BLaER1 (cell line): ENCODE measurements at regions not wholly inside any gene's neighbourhood (a gene's known extent, or its start where the extent isn't known, plus 50 kb on each side); places are given as distances from the start of the nearest gene placed in this dataset.

Experiments used
- H3K27ac ChIP-seq: shearing (Covaris generic); formaldehyde crosslinking; 2 replicates; pipeline ENCODE4 v1.8.1; 2022
- H3K27me3 ChIP-seq: shearing (Covaris generic); formaldehyde crosslinking; 2 replicates; pipeline ENCODE4 v1.8.1; 2022
- H3K36me3 ChIP-seq: shearing (Covaris generic); formaldehyde crosslinking; 2 replicates; pipeline ENCODE4 v1.8.1; 2022
- H3K4me1 ChIP-seq: shearing (Covaris generic); formaldehyde crosslinking; 2 replicates; pipeline ENCODE4 v1.8.1; 2022
- H3K4me2 ChIP-seq: shearing (Covaris generic); formaldehyde crosslinking; 2 replicates; pipeline ENCODE4 v1.8.1; 2022
- H3K4me3 ChIP-seq: shearing (Covaris generic); formaldehyde crosslinking; 2 replicates; pipeline ENCODE4 v1.8.1; 2022
- H3K9ac ChIP-seq: shearing (Covaris generic); formaldehyde crosslinking; 2 replicates; pipeline ENCODE4 v1.8.1; 2022
- H3K9me3 ChIP-seq: shearing (Covaris generic); formaldehyde crosslinking; 2 replicates; pipeline ENCODE4 v1.8.1; 2022
- H4K20me1 ChIP-seq: shearing (Covaris generic); formaldehyde crosslinking; 2 replicates; pipeline ENCODE4 v1.8.1; 2022
- Cebpa-rat ChIP-seq: shearing (Covaris generic); IDR thresholded peaks from 2 replicates; pipeline ENCODE4 v1.8.1; 2022

- Histone ChIP-seq H3K36me3 (no peaks in the 10 kb centered on the region), H3K27me3 (no peaks in the 10 kb centered on the region), H3K4me1 (no peaks in the 10 kb centered on the region), H4K20me1 (no peaks in the 10 kb centered on the region), H3K4me2 (no peak overlapping the region), H3K9me3 (peaks cover 21% of the 10 kb centered on the region), H3K4me3 (no peak overlapping the region), H3K27ac (no peak overlapping the region), H3K9ac (no peak overlapping the region)
- no peak for TF ChIP-seq Cebpa-rat
Observed at GRCh38 chr4:36823199-36823967, 421.2 kb upstream of the NWD2 start.

GRCh38 chr4:36824682-36825081 lies 419.9 kb upstream of the NWD2 start:
- no peaks in the 10 kb centered on the region for H4K20me1 ChIP-seq
- TF ChIP-seq Cebpa-rat = no peak
- H3K4me2 ChIP-seq = no peak overlapping the region
- H3K27me3 ChIP-seq = no peaks in the 10 kb centered on the region
- H3K27ac ChIP-seq = no peak overlapping the region
- no peak overlapping the region for H3K9ac ChIP-seq
- H3K4me3 ChIP-seq = no peak overlapping the region
- H3K4me1 ChIP-seq = no peaks in the 10 kb centered on the region
- H3K36me3 ChIP-seq = no peaks in the 10 kb centered on the region
- H3K9me3 ChIP-seq = peaks cover 22% of the 10 kb centered on the region

- H3K36me3 ChIP-seq = no peaks in the 10 kb centered on the region
- no peaks in the 10 kb centered on the region for H3K27me3 ChIP-seq
- no peak for TF ChIP-seq Cebpa-rat
Observed at GRCh38 chr4:36835246-36835645, 409.3 kb upstream of the NWD2 start.

GRCh38 chr4:36841583-36842326 lies 402.8 kb upstream of the NWD2 start:
- Histone ChIP-seq H3K27me3 (no peaks in the 10 kb centered on the region), H3K4me2 (peak overlapping the region; percentile 50), H3K27ac (no peak overlapping the region)

More at GRCh38 chr4:36835246-36835645, 409.3 kb upstream of the NWD2 start:
- Histone ChIP-seq H4K20me1 (no peaks in the 10 kb centered on the region), H3K4me3 (no peak overlapping the region), H3K9ac (no peak overlapping the region), H3K9me3 (no peaks in the 10 kb centered on the region), H3K4me2 (peak overlapping the region; percentile 1; the same call in 1 of the 2 replicates), H3K27ac (no peak overlapping the region), H3K4me1 (peaks cover 8% of the 10 kb centered on the region)

GRCh38 chr4:36844448-36844847 lies 400.1 kb upstream of the NWD2 start:
- H3K4me3 ChIP-seq = no peak overlapping the region

More at GRCh38 chr4:36841583-36842326, 402.8 kb upstream of the NWD2 start:
- Histone ChIP-seq H3K4me1 (peaks cover 21% of the 10 kb centered on the region), H3K9me3 (no peaks in the 10 kb centered on the region), H3K4me3 (no peak overlapping the region), H3K9ac (no peak overlapping the region), H4K20me1 (no peaks in the 10 kb centered on the region), H3K36me3 (no peaks in the 10 kb centered on the region)
- TF ChIP-seq Cebpa-rat = no peak

GRCh38 chr4:36852856-36853255 lies 391.7 kb upstream of the NWD2 start:
- TF ChIP-seq Cebpa-rat = no peak

More at GRCh38 chr4:36844448-36844847, 400.1 kb upstream of the NWD2 start:
- Histone ChIP-seq H3K4me2 (no peak overlapping the region), H3K4me1 (peaks cover 21% of the 10 kb centered on the region), H3K27me3 (no peaks in the 10 kb centered on the region), H3K36me3 (no peaks in the 10 kb centered on the region), H3K9me3 (no peaks in the 10 kb centered on the region), H3K9ac (no peak overlapping the region), H3K27ac (no peak overlapping the region), H4K20me1 (no peaks in the 10 kb centered on the region)
- TF ChIP-seq Cebpa-rat = no peak

GRCh38 chr4:36854554-36854953 lies 390.0 kb upstream of the NWD2 start:
- no peak overlapping the region for H3K4me2 ChIP-seq
- H3K4me3 ChIP-seq = no peak overlapping the region
- H4K20me1 ChIP-seq = no peaks in the 10 kb centered on the region
- no peak overlapping the region for H3K9ac ChIP-seq
- no peaks in the 10 kb centered on the region for H3K36me3 ChIP-seq
- no peaks in the 10 kb centered on the region for H3K4me1 ChIP-seq
- 0 out of 2 replicates have a peak, but pooled peaks cover under 1% of the 10 kb centered on the region for H3K9me3 ChIP-seq
- TF ChIP-seq Cebpa-rat = no peak
- H3K27me3 ChIP-seq = no peaks in the 10 kb centered on the region
- H3K27ac ChIP-seq = no peak overlapping the region

More at GRCh38 chr4:36852856-36853255, 391.7 kb upstream of the NWD2 start:
- Histone ChIP-seq H3K9ac (no peak overlapping the region), H3K4me2 (no peak overlapping the region), H3K36me3 (no peaks in the 10 kb centered on the region), H3K4me3 (no peak overlapping the region), H3K27me3 (no peaks in the 10 kb centered on the region), H3K9me3 (no peaks in the 10 kb centered on the region), H3K4me1 (no peaks in the 10 kb centered on the region), H3K27ac (no peak overlapping the region), H4K20me1 (no peaks in the 10 kb centered on the region)

GRCh38 chr4:36863601-36864000 lies 380.9 kb upstream of the NWD2 start:
- no peak overlapping the region for H3K4me2 ChIP-seq
- no peak overlapping the region for H3K4me3 ChIP-seq
- H4K20me1 ChIP-seq = no peaks in the 10 kb centered on the region
- no peaks in the 10 kb centered on the region for H3K36me3 ChIP-seq
- H3K9ac ChIP-seq = no peak overlapping the region
- peaks cover 9% of the 10 kb centered on the region; the same call in 1 of the 2 replicates for H3K9me3 ChIP-seq
- H3K27ac ChIP-seq = no peak overlapping the region
- no peak for TF ChIP-seq Cebpa-rat
- no peaks in the 10 kb centered on the region for H3K27me3 ChIP-seq
- peaks cover 4% of the 10 kb centered on the region; the same call in 1 of the 2 replicates for H3K4me1 ChIP-seq

GRCh38 chr4:36870121-36870520 lies 374.4 kb upstream of the NWD2 start:
- Histone ChIP-seq H3K9ac (no peak overlapping the region), H4K20me1 (no peaks in the 10 kb centered on the region), H3K27me3 (no peaks in the 10 kb centered on the region), H3K36me3 (no peaks in the 10 kb centered on the region), H3K27ac (no peak overlapping the region), H3K4me3 (no peak overlapping the region), H3K4me2 (no peak overlapping the region), H3K9me3 (no peaks in the 10 kb centered on the region), H3K4me1 (no peaks in the 10 kb centered on the region)
- TF ChIP-seq Cebpa-rat = no peak

GRCh38 chr4:36872679-36873078 lies 371.9 kb upstream of the NWD2 start:
- peaks cover 7% of the 10 kb centered on the region for H3K9me3 ChIP-seq
- H4K20me1 ChIP-seq = no peaks in the 10 kb centered on the region
- TF ChIP-seq Cebpa-rat = no peak
- no peak overlapping the region for H3K27ac ChIP-seq
- no peak overlapping the region for H3K4me3 ChIP-seq
- H3K9ac ChIP-seq = no peak overlapping the region
- H3K4me1 ChIP-seq = no peaks in the 10 kb centered on the region
- H3K4me2 ChIP-seq = no peak overlapping the region
- no peaks in the 10 kb centered on the region for H3K36me3 ChIP-seq
- no peaks in the 10 kb centered on the region for H3K27me3 ChIP-seq
